Rectal smooth muscle tissue (tissue), 1 donor: ENCODE measurements at regions not wholly inside any gene's neighbourhood (a gene's known extent, or its start where the extent isn't known, plus 50 kb on each side); places are given as distances from the start of the nearest gene placed in this dataset.

Source experiments
- H3K27ac ChIP-seq: one replicate; pipeline ENCODE4 v1.7.0; 2013; ENCODE audit warnings: low read depth, low read length, inconsistent platforms
- H3K27me3 ChIP-seq: one replicate; pipeline ENCODE4 v1.7.0; 2013; ENCODE audit warnings: low read length; ENCODE audit not compliant: control insufficient read depth, insufficient read depth
- H3K36me3 ChIP-seq: one replicate; pipeline ENCODE4 v1.7.0; 2013; ENCODE audit warnings: low read length; ENCODE audit not compliant: control insufficient read depth, insufficient read depth
- H3K4me1 ChIP-seq: one replicate; pipeline ENCODE4 v1.7.0; 2013; ENCODE audit warnings: low read length; ENCODE audit not compliant: control insufficient read depth, insufficient read depth
- H3K4me3 ChIP-seq: one replicate; pipeline ENCODE4 v1.7.0; 2013; ENCODE audit warnings: low read length
- H3K9ac ChIP-seq: one replicate; pipeline ENCODE4 v1.7.0; 2013; ENCODE audit warnings: low read length

DNA sequence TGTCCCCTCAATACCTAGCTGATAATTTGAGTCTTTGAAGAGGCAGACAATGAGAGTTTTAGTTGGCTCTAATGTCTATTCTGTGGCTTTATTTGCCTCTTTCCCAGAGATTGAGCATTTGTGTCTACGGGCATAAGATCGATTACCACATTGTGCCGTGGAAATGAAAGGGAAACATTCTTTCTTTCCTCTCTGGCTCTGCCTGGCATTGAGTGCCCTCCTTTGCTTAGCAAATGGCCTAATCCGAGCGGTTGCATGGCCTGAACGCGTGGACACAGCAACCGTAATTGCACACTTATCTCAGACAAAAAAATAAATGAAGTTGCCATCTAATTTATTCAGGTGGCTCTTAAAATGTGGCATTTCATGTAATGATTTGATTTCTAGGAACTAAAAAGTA lies 247.9 kb downstream of the ADGRL2 start:
- H3K4me1 ChIP-seq, result no peaks in the 10 kb centered on the region
- no peak overlapping the region for H3K4me3 ChIP-seq
- H3K27me3 ChIP-seq, result no peaks in the 10 kb centered on the region

GRCh38 chr1:82045221-82045620 lies 244.5 kb downstream of the ADGRL2 start:
- no peaks in the 10 kb centered on the region for H3K36me3 ChIP-seq
- no peaks in the 10 kb centered on the region for H3K4me1 ChIP-seq
- H3K27me3 ChIP-seq, result no peaks in the 10 kb centered on the region
- H3K9ac ChIP-seq, result no peak overlapping the region
- H3K4me3 ChIP-seq, result no peak overlapping the region
- no peak overlapping the region for H3K27ac ChIP-seq

More for the DNA sequence above, 247.9 kb downstream of the ADGRL2 start:
- Histone ChIP-seq H3K9ac (no peak overlapping the region), H3K27ac (no peak overlapping the region), H3K36me3 (no peaks in the 10 kb centered on the region)

- H3K4me3 ChIP-seq, result no peak overlapping the region
- H3K36me3 ChIP-seq, result no peaks in the 10 kb centered on the region
- no peaks in the 10 kb centered on the region for H3K4me1 ChIP-seq
- no peak overlapping the region for H3K27ac ChIP-seq
- H3K27me3 ChIP-seq, result no peaks in the 10 kb centered on the region
- no peak overlapping the region for H3K9ac ChIP-seq
Measured at GRCh38 chr1:82044536-82044935, 243.8 kb downstream of the ADGRL2 start.

DNA sequence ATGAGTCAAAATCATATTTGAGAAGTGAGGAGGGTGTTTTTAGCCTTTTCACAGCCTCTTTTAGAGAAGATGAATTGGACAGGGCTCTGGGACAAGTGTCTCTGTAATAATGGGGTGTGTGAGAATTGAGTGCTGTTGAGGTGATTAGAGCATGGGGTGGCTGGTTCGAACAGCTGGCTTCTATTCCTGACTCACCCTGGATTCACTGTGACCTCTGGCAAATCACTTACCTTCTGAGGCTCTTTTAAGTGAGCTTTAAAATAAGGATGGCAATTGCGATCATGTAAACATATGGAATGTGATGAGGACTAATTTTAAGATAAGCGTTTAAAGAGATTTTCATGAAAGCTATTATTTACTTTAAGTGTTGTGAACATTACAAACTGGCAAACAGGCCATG lies 243.4 kb downstream of the ADGRL2 start:
- Histone ChIP-seq H3K4me1 (no peaks in the 10 kb centered on the region), H3K27ac (no peak overlapping the region), H3K36me3 (no peaks in the 10 kb centered on the region), H3K27me3 (no peaks in the 10 kb centered on the region), H3K9ac (no peak overlapping the region), H3K4me3 (no peak overlapping the region)

GRCh38 chr1:82042306-82043060 lies 241.7 kb downstream of the ADGRL2 start:
- no peaks in the 10 kb centered on the region for H3K36me3 ChIP-seq
- H3K27me3 ChIP-seq, result no peaks in the 10 kb centered on the region
- H3K9ac ChIP-seq, result no peak overlapping the region
- H3K27ac ChIP-seq, result no peak overlapping the region
- H3K4me3 ChIP-seq, result no peak overlapping the region
- no peaks in the 10 kb centered on the region for H3K4me1 ChIP-seq
